ENCODE measurements at regions not wholly inside any gene's neighbourhood (a gene's known extent, or its start where the extent isn't known, plus 50 kb on each side); places are given as distances from the start of the nearest gene placed in this dataset.
"Not testable (repeated sequence)": the region's sequence is repeated elsewhere in the genome, so short reads cannot be mapped to it uniquely, and the experiment has no call there.

DNA sequence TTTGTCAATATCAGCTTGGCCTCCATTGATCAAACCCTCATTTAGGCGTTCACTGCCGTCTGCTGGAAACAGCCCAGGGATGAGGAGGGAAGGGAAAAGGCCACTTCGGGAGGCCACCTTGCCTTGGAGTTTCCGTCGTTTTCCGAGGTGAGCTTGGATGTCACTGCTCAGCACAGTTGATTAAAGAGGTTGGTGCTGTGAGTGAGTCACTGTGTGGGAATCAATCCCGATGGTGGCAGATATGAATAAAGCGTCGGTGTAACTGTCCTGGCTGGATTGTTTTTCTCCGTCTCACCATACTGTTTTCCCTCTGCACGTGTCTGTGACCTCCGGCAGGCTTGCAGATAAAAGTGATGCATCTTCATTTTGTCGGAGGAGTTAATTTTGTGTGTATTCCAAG, 148.1 kb downstream of the NPIPA7 start:
- TF ChIP-seq, protein P1, sequence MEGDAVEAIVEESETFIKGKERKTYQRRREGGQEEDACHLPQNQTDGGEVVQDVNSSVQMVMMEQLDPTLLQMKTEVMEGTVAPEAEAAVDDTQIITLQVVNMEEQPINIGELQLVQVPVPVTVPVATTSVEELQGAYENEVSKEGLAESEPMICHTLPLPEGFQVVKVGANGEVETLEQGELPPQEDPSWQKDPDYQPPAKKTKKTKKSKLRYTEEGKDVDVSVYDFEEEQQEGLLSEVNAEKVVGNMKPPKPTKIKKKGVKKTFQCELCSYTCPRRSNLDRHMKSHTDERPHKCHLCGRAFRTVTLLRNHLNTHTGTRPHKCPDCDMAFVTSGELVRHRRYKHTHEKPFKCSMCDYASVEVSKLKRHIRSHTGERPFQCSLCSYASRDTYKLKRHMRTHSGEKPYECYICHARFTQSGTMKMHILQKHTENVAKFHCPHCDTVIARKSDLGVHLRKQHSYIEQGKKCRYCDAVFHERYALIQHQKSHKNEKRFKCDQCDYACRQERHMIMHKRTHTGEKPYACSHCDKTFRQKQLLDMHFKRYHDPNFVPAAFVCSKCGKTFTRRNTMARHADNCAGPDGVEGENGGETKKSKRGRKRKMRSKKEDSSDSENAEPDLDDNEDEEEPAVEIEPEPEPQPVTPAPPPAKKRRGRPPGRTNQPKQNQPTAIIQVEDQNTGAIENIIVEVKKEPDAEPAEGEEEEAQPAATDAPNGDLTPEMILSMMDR (IDR thresholded peaks at IDR 0.05; ENCODE audit: borderline replicate concordance, extremely low read depth, low read length, poor library complexity, severe bottlenecking), result not testable (repeated sequence)
- not testable (repeated sequence) for TF ChIP-seq EZH2 (IDR thresholded peaks at IDR 0.05; ENCODE audit: borderline replicate concordance, low read depth, low read length, severe bottlenecking)

Measured in DND-41 (cell line).